Lung (tissue), 11 donors: ENCODE measurements at regions not wholly inside any gene's neighbourhood (a gene's known extent, or its start where the extent isn't known, plus 50 kb on each side); places are given as distances from the start of the nearest gene placed in this dataset.

Source experiments
- ATAC-seq: fragments of 200-7000 bp; cut with Tn5 transposase; one replicate; pipeline ENCODE4 v1.9.1; 2020; ENCODE audit warnings: moderate number of reproducible peaks; ENCODE audit not compliant: insufficient read depth, low FRiP score
- DNase-seq, 3 donors: peaks; one replicate each; pipeline ENCODE4 v3.0.0-alpha.2; 2013 to 2017
- H3K27ac ChIP-seq, 2 donors: one replicate each; pipeline ENCODE4 v1.5.1; 2013; ENCODE audit warnings: mild to moderate bottlenecking in 2 of 2, moderate library complexity in 2 of 2, control low read depth in 1 of 2, inconsistent platforms in 1 of 2, low read depth in 1 of 2, low read length in 1 of 2
- H3K27me3 ChIP-seq, 3 donors: one replicate each; pipeline ENCODE4 v1.5.1; 2013; ENCODE audit warnings: low read length in 2 of 3; ENCODE audit not compliant: control insufficient read depth in 3 of 3, insufficient read depth in 3 of 3
- H3K36me3 ChIP-seq, 4 donors: one replicate each; pipeline ENCODE4 v1.5.1; 2013; ENCODE audit warnings: low read length in 4 of 4, mild to moderate bottlenecking in 1 of 4, moderate library complexity in 1 of 4; ENCODE audit not compliant: control insufficient read depth in 4 of 4, insufficient read depth in 4 of 4
- H3K4me1 ChIP-seq, 5 donors: one replicate each; pipeline ENCODE4 v1.5.1; 2013; ENCODE audit warnings: low read length in 5 of 5, mild to moderate bottlenecking in 2 of 5, moderate library complexity in 1 of 5; ENCODE audit not compliant: control insufficient read depth in 5 of 5, insufficient read depth in 5 of 5
- H3K4me3 ChIP-seq: one replicate; pipeline ENCODE4 v1.5.1; 2013; ENCODE audit warnings: mild to moderate bottlenecking, control low read depth, moderate library complexity
- H3K9ac ChIP-seq, 2 donors: one replicate each; pipeline ENCODE4 v1.5.1; 2013; ENCODE audit warnings: low read length in 2 of 2, control low read depth in 1 of 2; ENCODE audit not compliant: insufficient read depth in 1 of 2
- H3K9me3 ChIP-seq, 4 donors: one replicate each; pipeline ENCODE4 v1.5.1; 2013; ENCODE audit warnings: low read length in 3 of 4, mild to moderate bottlenecking in 1 of 4, moderate library complexity in 1 of 4; ENCODE audit not compliant: control insufficient read depth in 4 of 4, insufficient read depth in 3 of 4
- CTCF ChIP-seq: IDR thresholded peaks from 2 replicates; pipeline ENCODE4 v1.5.1; 2012; ENCODE audit warnings: mild to moderate bottlenecking; ENCODE audit errors: control extremely low read depth, extremely low read depth
- WGBS, 2 donors: extraction: QIAGEN DNeasy Blood & Tissue Kit; methylation state at CpG; one replicate each; pipeline ENCODE4 v1.1.7; 2013; 5-methylcytosine and 5-hydroxymethylcytosine counted together
- donor health status: control.
- donor health status: control.
- donor health status: Bipolar disorder and iron deficiency.
- donor health status: healthy.
- donor health status: DM: yes; HTN: yes; CAD: no.

GRCh38 chr15:96020133-96020532, 310.4 kb upstream of the NR2F2 start:
- DNase-seq (no peak), ATAC-seq (no peak)
- TF ChIP-seq CTCF = no peak
- no peak overlapping the region for H3K4me3 ChIP-seq
- H3K4me1 ChIP-seq = peaks cover 0 to 1% (median 0%) of the 10 kb centered on the region in 5 donors
- WGBS, 2 donors = 84 to 90% methylated on average over 4 of the region's 4 CpGs
- H3K27ac ChIP-seq = no peak overlapping the region
- no peaks in the 10 kb centered on the region for H3K27me3 ChIP-seq
- H3K9ac ChIP-seq = no peak overlapping the region
- H3K36me3 ChIP-seq = no peaks in the 10 kb centered on the region
- H3K9me3 ChIP-seq = peaks cover 0 to 3% (median 0%) of the 10 kb centered on the region in 4 donors

DNA sequence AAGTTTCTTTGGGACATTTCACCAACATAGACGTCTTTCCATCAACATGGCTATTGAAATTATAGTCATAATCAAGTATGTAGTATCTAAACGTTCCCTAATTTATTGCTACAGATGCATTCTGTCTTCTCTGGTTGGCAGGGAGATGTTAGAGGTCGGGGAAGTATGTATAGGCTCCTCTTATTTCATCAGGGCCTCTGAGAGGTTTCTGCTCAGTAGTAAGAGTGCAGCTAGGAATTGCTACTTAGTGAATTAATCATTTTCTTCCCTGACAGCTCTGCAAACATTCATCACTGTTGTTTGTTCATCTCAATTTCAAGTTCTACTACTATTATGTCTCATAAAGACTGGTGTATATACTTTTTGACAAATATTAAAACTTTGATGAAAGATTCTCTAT, 309.7 kb upstream of the NR2F2 start:
- H3K9me3 ChIP-seq = peaks cover 0 to 3% (median 0%) of the 10 kb centered on the region in 4 donors
- no peak overlapping the region for H3K27ac ChIP-seq
- no peaks in the 10 kb centered on the region for H3K36me3 ChIP-seq
- ATAC-seq (no peak), DNase-seq (no peak)
- TF ChIP-seq CTCF = no peak
- 34 to 73% methylated on average over 3 of the region's 3 CpGs for WGBS, 2 donors
- no peak overlapping the region for H3K9ac ChIP-seq
- no peaks in the 10 kb centered on the region for H3K27me3 ChIP-seq
- no peak overlapping the region for H3K4me3 ChIP-seq
- H3K4me1 ChIP-seq = peaks cover 0 to 1% (median 0%) of the 10 kb centered on the region in 5 donors

DNA sequence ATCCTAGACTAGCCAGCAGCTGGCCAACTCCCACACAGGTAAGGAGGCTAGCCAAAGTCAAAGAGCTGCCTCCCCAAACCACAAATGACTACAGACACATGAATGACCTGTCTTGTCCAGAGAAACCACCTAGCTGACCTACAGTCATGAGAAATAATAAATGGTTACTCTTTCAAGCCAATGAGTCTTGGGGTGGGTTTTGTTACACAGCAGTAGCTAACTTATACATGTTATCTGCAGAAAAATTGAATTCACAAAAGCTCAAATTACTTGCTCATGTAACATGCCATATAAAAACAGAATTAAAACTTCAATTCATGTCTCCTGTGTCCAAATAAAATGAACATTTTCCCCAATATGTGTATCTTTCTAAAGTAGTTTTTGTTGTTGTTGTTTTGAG, 307.4 kb upstream of the NR2F2 start:
- no peaks in the 10 kb centered on the region for H3K36me3 ChIP-seq
- H3K27ac ChIP-seq = no peak overlapping the region
- H3K4me1 ChIP-seq = peaks cover 0 to 1% (median 0%) of the 10 kb centered on the region in 5 donors
- H3K9ac ChIP-seq = no peak overlapping the region
- peaks cover 0 to 3% (median 0%) of the 10 kb centered on the region in 4 donors for H3K9me3 ChIP-seq
- no peak for TF ChIP-seq CTCF
- no peak for DNase-seq
- no peak for ATAC-seq
- no peaks in the 10 kb centered on the region for H3K27me3 ChIP-seq
- no peak overlapping the region for H3K4me3 ChIP-seq

GRCh38 chr15:96027501-96027900, 303.0 kb upstream of the NR2F2 start:
- Histone ChIP-seq H3K36me3 (no peaks in the 10 kb centered on the region), H3K27ac (no peak overlapping the region), H3K4me3 (no peak overlapping the region), H3K27me3 (no peaks in the 10 kb centered on the region), H3K9ac (no peak overlapping the region), H3K4me1 (peaks cover 0 to 5% (median 0%) of the 10 kb centered on the region in 5 donors), H3K9me3 (peaks cover 0 to 3% (median 0%) of the 10 kb centered on the region in 4 donors)
- TF ChIP-seq CTCF = no peak
- 90 to 92% methylated on average over 2 of the region's 2 CpGs for WGBS, 2 donors
- DNase-seq = no peak
- no peak for ATAC-seq
